ENCODE measurements at regions not wholly inside any gene's neighbourhood (a gene's known extent, or its start where the extent isn't known, plus 50 kb on each side); places are given as distances from the start of the nearest gene placed in this dataset.

GRCh38 chr14:101060171-101060601, 156.7 kb upstream of the RTL1 start:
- intact Hi-C loops (cut with DNase I), result no loop called here
- ATAC-seq, result no peak

DNA sequence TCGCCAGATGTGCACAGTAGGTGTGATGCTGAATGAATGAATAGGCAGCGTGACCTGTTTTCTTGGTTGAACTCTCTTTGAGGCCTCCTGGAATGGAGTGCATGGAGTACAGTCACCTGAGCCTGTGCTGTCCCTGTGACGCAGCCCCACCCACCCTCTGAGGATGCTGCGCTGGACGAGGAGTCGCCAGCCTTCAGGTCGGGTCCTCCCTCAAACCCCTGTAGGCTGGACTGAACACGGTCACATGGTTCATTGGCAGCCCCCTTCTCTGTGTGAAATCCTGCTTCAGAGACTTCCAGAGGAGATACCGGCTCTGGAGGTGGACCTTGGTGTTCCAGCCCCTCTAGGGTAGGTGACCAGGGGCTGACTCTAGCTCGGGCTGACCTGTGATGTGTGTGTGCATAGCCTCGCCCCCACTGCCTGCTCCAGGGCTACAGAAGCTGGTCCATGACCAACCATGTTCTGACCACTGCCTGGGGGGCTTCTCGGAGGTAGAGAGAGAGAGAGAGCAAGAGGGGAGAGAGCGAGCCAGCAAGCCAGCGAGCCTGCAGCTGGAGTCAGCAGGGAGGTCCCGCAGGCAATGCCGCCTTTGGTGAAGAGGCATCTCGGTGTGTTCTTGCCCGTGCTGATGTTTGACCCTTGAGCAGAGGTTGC, 158.0 kb upstream of the RTL1 start:
- TF ChIP-seq CTCF (IDR thresholded peaks at IDR 0.05), result no peak
- Histone ChIP-seq H3K4me1 (no peaks in the 10 kb centered on the region), H3K4me3 (no peak overlapping the region), H3K27me3 (ENCODE audit: low read depth) (peaks cover 3% of the 10 kb centered on the region), H3K36me3 (no peaks in the 10 kb centered on the region), H3K27ac (no peak overlapping the region), H3K9me3 (no peaks in the 10 kb centered on the region)
- ATAC-seq, result no peak
- no peak for DNase-seq
- intact Hi-C loops (cut with DNase I), result no loop called here

More at GRCh38 chr14:101060171-101060601, 156.7 kb upstream of the RTL1 start:
- Histone ChIP-seq H3K4me1 (no peaks in the 10 kb centered on the region), H3K36me3 (no peaks in the 10 kb centered on the region), H3K4me3 (no peak overlapping the region), H3K27me3 (ENCODE audit: low read depth) (peaks cover 3% of the 10 kb centered on the region), H3K9me3 (no peaks in the 10 kb centered on the region), H3K27ac (no peak overlapping the region)
- TF ChIP-seq CTCF (IDR thresholded peaks at IDR 0.05), result no peak
- no peak for DNase-seq

DNA sequence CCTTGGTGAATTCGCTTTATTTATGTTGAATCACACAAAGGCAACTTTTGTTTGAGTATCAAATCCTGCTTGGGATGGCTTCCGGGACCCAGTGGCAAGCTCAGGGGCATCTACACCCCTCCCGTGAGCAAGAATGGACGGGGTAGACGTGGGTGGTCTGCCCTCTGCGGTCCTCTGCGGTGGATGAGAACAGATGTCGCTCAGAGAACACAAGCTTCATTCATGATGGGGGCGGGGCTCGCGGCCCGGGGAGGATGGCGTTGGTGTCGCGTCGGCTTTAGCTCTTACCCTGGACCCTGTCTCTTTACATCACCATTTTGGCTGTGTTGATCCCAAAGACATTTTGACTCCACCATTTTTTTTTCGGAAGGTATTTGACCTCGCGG, 158.5 kb upstream of the RTL1 start:
- Histone ChIP-seq H3K27me3 (ENCODE audit: low read depth) (peaks cover 3% of the 10 kb centered on the region), H3K9me3 (no peaks in the 10 kb centered on the region), H3K27ac (no peak overlapping the region), H3K36me3 (no peaks in the 10 kb centered on the region), H3K4me3 (no peak overlapping the region), H3K4me1 (no peaks in the 10 kb centered on the region)
- intact Hi-C loops (cut with DNase I), result no loop called here
- no peak for TF ChIP-seq CTCF (IDR thresholded peaks at IDR 0.05)
- ATAC-seq, result no peak
- DNase-seq, result no peak

- DNase-seq (no peak), ATAC-seq (no peak)
- H3K4me3 ChIP-seq, result no peak overlapping the region
- H3K27ac ChIP-seq, result no peak overlapping the region
- H3K9me3 ChIP-seq, result no peaks in the 10 kb centered on the region
- no peak for TF ChIP-seq CTCF (IDR thresholded peaks at IDR 0.05)
- peaks cover 6% of the 10 kb centered on the region for H3K27me3 ChIP-seq (ENCODE audit: low read depth)
- intact Hi-C loops (cut with DNase I), result no loop called here
- H3K36me3 ChIP-seq, result no peaks in the 10 kb centered on the region
- H3K4me1 ChIP-seq, result no peaks in the 10 kb centered on the region
These were observed 159.1 kb upstream of the RTL1 start for GRCh38 chr14:101062601-101063000.

GRCh38 chr14:101063121-101063520, 159.6 kb upstream of the RTL1 start:
- no peaks in the 10 kb centered on the region for H3K36me3 ChIP-seq
- no peak overlapping the region for H3K4me3 ChIP-seq
- no peak for ATAC-seq
- peaks cover 6% of the 10 kb centered on the region for H3K27me3 ChIP-seq (ENCODE audit: low read depth)
- intact Hi-C loops (cut with DNase I), result no loop called here
- H3K4me1 ChIP-seq, result no peaks in the 10 kb centered on the region
- H3K27ac ChIP-seq, result no peak overlapping the region
- no peaks in the 10 kb centered on the region for H3K9me3 ChIP-seq
- no peak for DNase-seq
- no peak for TF ChIP-seq CTCF (IDR thresholded peaks at IDR 0.05)

All from lower lobe of right lung (tissue), 2 donors.